H9 (cell line): ENCODE measurements at regions not wholly inside any gene's neighbourhood (a gene's known extent, or its start where the extent isn't known, plus 50 kb on each side); places are given as distances from the start of the nearest gene placed in this dataset.

Source experiments
- DNase-seq: peaks from one replicate; pipeline ENCODE4 v3.0.0-alpha.2; 2017
- H2AFZ ChIP-seq: one replicate; pipeline ENCODE4 v1.6.1; 2013; ENCODE audit warnings: mild to moderate bottlenecking, low read length, control low read depth, moderate library complexity
- H2AK5ac ChIP-seq: 2 replicates; pipeline ENCODE4 v1.6.1; 2013; ENCODE audit warnings: low read length, control low read depth, mixed read lengths; ENCODE audit not compliant: insufficient read length
- H2BK120ac ChIP-seq: one replicate; pipeline ENCODE4 v1.6.1; 2013; ENCODE audit warnings: low read depth, mild to moderate bottlenecking, low read length, control low read depth, inconsistent platforms; ENCODE audit not compliant: poor library complexity, severe bottlenecking
- H2BK12ac ChIP-seq: 2 replicates; pipeline ENCODE4 v1.6.1; 2013; ENCODE audit warnings: low read length, control low read depth, mixed read lengths, low read depth; ENCODE audit not compliant: insufficient read length
- H2BK15ac ChIP-seq: 2 replicates; pipeline ENCODE4 v1.6.1; 2013; ENCODE audit warnings: low read depth, low read length, control low read depth
- H2BK20ac ChIP-seq: one replicate; pipeline ENCODE4 v1.6.1; 2013; ENCODE audit warnings: low read depth, mild to moderate bottlenecking, low read length, control low read depth, inconsistent platforms; ENCODE audit not compliant: poor library complexity, severe bottlenecking
- H2BK5ac ChIP-seq: 2 replicates; pipeline ENCODE4 v1.6.1; 2013; ENCODE audit warnings: low read length, control low read depth, mixed read lengths; ENCODE audit not compliant: insufficient read length
- H3K14ac ChIP-seq: 2 replicates; pipeline ENCODE4 v1.6.1; 2013; ENCODE audit warnings: low read length, control low read depth; ENCODE audit not compliant: insufficient read depth
- H3K18ac ChIP-seq: 2 replicates; pipeline ENCODE4 v1.6.1; 2013; ENCODE audit warnings: low read depth, mild to moderate bottlenecking, mixed read lengths, low read length, control low read depth; ENCODE audit not compliant: insufficient read length
- H3K23ac ChIP-seq: 2 replicates; pipeline ENCODE4 v1.6.1; 2013; ENCODE audit warnings: low read length, control low read depth, mixed read lengths, low read depth; ENCODE audit not compliant: insufficient read length
- H3K23me2 ChIP-seq: 2 replicates; pipeline ENCODE4 v1.6.1; 2013; ENCODE audit warnings: low read depth, mild to moderate bottlenecking, mixed read lengths, low read length, control low read depth; ENCODE audit not compliant: insufficient read length, poor library complexity, severe bottlenecking
- H3K27ac ChIP-seq: 2 replicates; pipeline ENCODE4 v1.5.1; 2013; ENCODE audit warnings: low read length, control low read depth, mixed read lengths, low read depth; ENCODE audit not compliant: insufficient read length
- H3K27me3 ChIP-seq: 2 replicates; pipeline ENCODE4 v1.6.1; 2013; ENCODE audit warnings: low read length, control low read depth, inconsistent platforms; ENCODE audit not compliant: insufficient read depth
- H3K4ac ChIP-seq: 2 replicates; pipeline ENCODE4 v1.6.1; 2013; ENCODE audit warnings: low read depth, mild to moderate bottlenecking, control low read depth, inconsistent platforms, low read length, moderate library complexity
- H3K4me1 ChIP-seq: 2 replicates; pipeline ENCODE4 v1.6.1; 2013; ENCODE audit warnings: low read length, control low read depth, inconsistent platforms; ENCODE audit not compliant: insufficient read depth
- H3K4me2 ChIP-seq: 2 replicates; pipeline ENCODE4 v1.6.1; 2013; ENCODE audit warnings: low read length, control low read depth, mixed read lengths; ENCODE audit not compliant: insufficient read length, insufficient read depth
- H3K56ac ChIP-seq: 2 replicates; pipeline ENCODE4 v1.6.1; 2013; ENCODE audit warnings: low read depth, mild to moderate bottlenecking, mixed read lengths, low read length, control low read depth; ENCODE audit not compliant: insufficient read length
- H3K79me1 ChIP-seq: 2 replicates; pipeline ENCODE4 v1.6.1; 2013; ENCODE audit warnings: low read depth, mild to moderate bottlenecking, moderate library complexity, low read length, control low read depth, inconsistent platforms; ENCODE audit not compliant: insufficient read depth, poor library complexity, severe bottlenecking
- H3K79me2 ChIP-seq: 2 replicates; pipeline ENCODE4 v1.6.1; 2013; ENCODE audit warnings: low read length, control low read depth, inconsistent platforms; ENCODE audit not compliant: insufficient read depth
- H3K9ac ChIP-seq: 2 replicates; pipeline ENCODE4 v1.6.1; 2013; ENCODE audit warnings: low read length, control low read depth, mixed read lengths; ENCODE audit not compliant: insufficient read length; ENCODE audit errors: extremely low read depth
- H3K9me3 ChIP-seq: one replicate; pipeline ENCODE4 v1.6.1; 2013; ENCODE audit warnings: low read depth, low read length, inconsistent platforms; ENCODE audit not compliant: control insufficient read depth
- H3T11ph ChIP-seq: one replicate; pipeline ENCODE4 v1.6.1; 2013; ENCODE audit warnings: mild to moderate bottlenecking, low read length, control low read depth, inconsistent platforms
- H4K20me1 ChIP-seq: one replicate; pipeline ENCODE4 v1.6.1; 2013; ENCODE audit not compliant: control insufficient read depth, insufficient read length, insufficient read depth
- H4K5ac ChIP-seq: 2 replicates; pipeline ENCODE4 v1.6.1; 2013; ENCODE audit warnings: low read depth, mild to moderate bottlenecking, mixed read lengths, low read length, control low read depth; ENCODE audit not compliant: insufficient read length
- H4K8ac ChIP-seq: replicated peaks from 2 replicates; pipeline ENCODE4 v1.6.1; 2013; ENCODE audit warnings: low read length, control low read depth, mixed read lengths, low read depth; ENCODE audit not compliant: insufficient read length
- H4K91ac ChIP-seq: 2 replicates; pipeline ENCODE4 v1.6.1; 2013; ENCODE audit warnings: low read depth, mild to moderate bottlenecking, moderate library complexity, mixed read lengths, low read length, control low read depth; ENCODE audit not compliant: insufficient read length
- H3K27ac Mint-ChIP-seq, 3 experiments: 2 replicates in 2 of 3; 3 replicates in 1 of 3; pipeline ENCODE4 v1.8.0; 2020 to 2021; ENCODE audit warnings: mixed read lengths in 3 of 3, mild to moderate bottlenecking in 1 of 3, moderate library complexity in 1 of 3
- H3K27me3 Mint-ChIP-seq: 2 replicates; pipeline ENCODE4 v1.8.0; 2021; ENCODE audit warnings: low read depth, mild to moderate bottlenecking, moderate library complexity, mixed read lengths
- H3K36me3 Mint-ChIP-seq, 3 experiments: 2 replicates in 2 of 3; 3 replicates in 1 of 3; pipeline ENCODE4 v1.8.0; 2020 to 2021; ENCODE audit warnings: low read depth in 3 of 3, mixed read lengths in 3 of 3; ENCODE audit not compliant: insufficient read depth in 1 of 3
- H3K4me1 Mint-ChIP-seq, 2 experiments: 2 replicates each; pipeline ENCODE4 v1.8.0; 2020; ENCODE audit warnings: mixed read lengths in 2 of 2
- H3K4me3 Mint-ChIP-seq, 2 experiments: 2 replicates in 1 of 2; 3 replicates in 1 of 2; pipeline ENCODE4 v1.8.0; 2020 to 2021; ENCODE audit warnings: mild to moderate bottlenecking in 2 of 2, mixed read lengths in 2 of 2, moderate library complexity in 1 of 2
- H3K9me3 Mint-ChIP-seq, 2 experiments: 2 replicates in 1 of 2; 3 replicates in 1 of 2; pipeline ENCODE4 v1.8.0; 2020; ENCODE audit warnings: mild to moderate bottlenecking in 2 of 2, mixed read lengths in 2 of 2, moderate library complexity in 1 of 2
- CTCF ChIP-seq: fragments of 200-600 bp; sonication (generic); conservative IDR thresholded peaks from 3 replicates; pipeline ENCODE4 v1.8.0; 2021; ENCODE audit warnings: antibody characterized with exemption, mild to moderate bottlenecking
- WGBS: extraction: QIAGEN DNeasy Blood & Tissue Kit; methylation state at CpG from one replicate; pipeline ENCODE4 v1.1.7; 2013; ENCODE audit warnings: missing lambda C conversion rate, low lambda C conversion rate, mixed read lengths; ENCODE audit not compliant: insufficient read length; ENCODE audit errors: extremely low coverage; 5-methylcytosine and 5-hydroxymethylcytosine counted together

DNA sequence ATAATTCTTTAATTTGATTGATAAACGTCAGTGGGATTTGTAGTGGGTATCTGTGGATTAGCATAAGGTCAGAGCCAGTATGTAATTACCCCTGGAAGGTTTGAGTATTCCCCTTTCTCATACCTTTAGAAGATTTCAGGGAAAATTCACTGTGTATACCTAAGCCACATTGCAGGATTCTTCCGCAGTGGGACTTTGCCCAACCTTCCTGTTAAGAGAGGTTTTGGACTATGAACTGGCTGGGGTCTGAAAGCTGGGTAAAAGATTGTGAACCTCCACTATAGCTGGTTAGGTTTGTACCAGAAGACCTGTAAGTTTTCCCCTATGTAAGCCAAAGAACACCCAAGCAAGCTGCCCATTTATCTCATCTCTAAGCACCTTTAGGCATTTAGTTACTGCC is 150.2 kb downstream of the TTC6 start:
- no peak overlapping the region for H3K4me2 ChIP-seq
- no peak for TF ChIP-seq CTCF
- H3K79me1 ChIP-seq = no peaks in the 10 kb centered on the region
- H3K56ac ChIP-seq = no peak overlapping the region
- no peaks in the 10 kb centered on the region for H3K79me2 ChIP-seq
- no peaks in the 10 kb centered on the region for H3K27me3 Mint-ChIP-seq
- no peak overlapping the region for H2BK12ac ChIP-seq
- H3K4ac ChIP-seq = no peak overlapping the region
- H4K91ac ChIP-seq = no peak overlapping the region
- no peak overlapping the region for H2BK5ac ChIP-seq
- H2BK15ac ChIP-seq = no peak overlapping the region
- no peaks in the 10 kb centered on the region for H3K9me3 ChIP-seq
- no peak overlapping the region for H2BK120ac ChIP-seq
- no peak overlapping the region for H3K27ac Mint-ChIP-seq
- H3K23me2 ChIP-seq = no peaks in the 10 kb centered on the region
- no peak overlapping the region for H3K23ac ChIP-seq
- no CpG with 5 or more reads among the region's 2 CpGs for WGBS
- no peaks in the 10 kb centered on the region for H3K36me3 Mint-ChIP-seq
- H3K27me3 ChIP-seq = no peaks in the 10 kb centered on the region
- H3K14ac ChIP-seq = no peak overlapping the region
- H2AFZ ChIP-seq = no peak overlapping the region
- H3T11ph ChIP-seq = no peak overlapping the region
- H3K18ac ChIP-seq = no peak overlapping the region
- no peak overlapping the region for H2BK20ac ChIP-seq
- H3K27ac ChIP-seq = no peak overlapping the region
- no peak overlapping the region for H3K9ac ChIP-seq
- H2AK5ac ChIP-seq = no peak overlapping the region
- peaks cover 12 to 13% of the 10 kb centered on the region in 2 experiments for H3K4me1 Mint-ChIP-seq
- DNase-seq = no peak
- no peak overlapping the region for H4K5ac ChIP-seq
- no peaks in the 10 kb centered on the region; the same call in 1 of the 2 replicates for H3K4me1 ChIP-seq
- no peak overlapping the region for H3K4me3 Mint-ChIP-seq
- no peaks in the 10 kb centered on the region for H3K9me3 Mint-ChIP-seq
- no peak overlapping the region for H4K8ac ChIP-seq
- no peaks in the 10 kb centered on the region for H4K20me1 ChIP-seq
